PC-3 (cell line): ENCODE measurements at regions not wholly inside any gene's neighbourhood (a gene's known extent, or its start where the extent isn't known, plus 50 kb on each side); places are given as distances from the start of the nearest gene placed in this dataset.

Experiments used
- CTCF ChIP-seq: fragments of 300-600 bp; sonication (generic); conservative IDR thresholded peaks from 2 replicates; pipeline ENCODE4 v1.5.1; 2017; ENCODE audit warnings: antibody characterized with exemption, low read depth, mild to moderate bottlenecking, low read length
- EZH2 ChIP-seq: fragments of 300-600 bp; sonication (generic); IDR thresholded peaks from one replicate; pipeline ENCODE4 v1.6.1; 2017; ENCODE audit warnings: antibody characterized with exemption, mild to moderate bottlenecking, low read length; ENCODE audit not compliant: unreplicated experiment
- EZH2phosphoT487 ChIP-seq: fragments of 300-600 bp; sonication (generic); IDR thresholded peaks from 2 replicates; pipeline ENCODE4 v1.6.1; 2018; ENCODE audit warnings: mild to moderate bottlenecking, antibody characterized with exemption, low read length, borderline replicate concordance

- TF ChIP-seq CTCF = no peak
- no peak for TF ChIP-seq EZH2
- TF ChIP-seq EZH2phosphoT487 = no peak
Observed at GRCh38 chr5:100694100-100694499, 158.9 kb downstream of the FAM174A start.
